Breast epithelium (tissue), 4 donors: ENCODE measurements at regions not wholly inside any gene's neighbourhood (a gene's known extent, or its start where the extent isn't known, plus 50 kb on each side); places are given as distances from the start of the nearest gene placed in this dataset.

ENCODE experiments used
- DNase-seq, 2 donors: peaks; one replicate each; pipeline ENCODE4 v3.0.0-alpha.2; 2019; ENCODE audit warnings: low spot score in 2 of 2
- H3K27ac ChIP-seq, 2 donors: fragments of 200-600 bp; sonication (generic) in 1 of 2; one replicate each; pipeline ENCODE4 v1.5.1; 2016 to 2019; ENCODE audit warnings: mild to moderate bottlenecking in 1 of 2
- H3K27me3 ChIP-seq, 2 donors: fragments of 200-600 bp; sonication (generic) in 1 of 2; one replicate each; pipeline versions ENCODE4 v1.5.1 to v1.6.0; 2017 to 2019; ENCODE audit warnings: control low read depth in 1 of 2, mild to moderate bottlenecking in 1 of 2
- H3K36me3 ChIP-seq: fragments of 200-600 bp; one replicate; pipeline ENCODE4 v1.5.1; 2019
- H3K4me1 ChIP-seq, 2 donors: fragments of 200-600 bp; sonication (generic); one replicate each; pipeline ENCODE4 v1.5.1; 2016 to 2019; ENCODE audit warnings: control low read depth in 1 of 2
- H3K4me3 ChIP-seq, 3 donors: fragments of 200-600 bp; sonication (generic); 1 replicate in 2 of 3; 2 replicates in 1 of 3; pipeline ENCODE4 v1.5.1; 2016 to 2019; ENCODE audit warnings: mild to moderate bottlenecking in 3 of 3, moderate library complexity in 2 of 3
- H3K9me3 ChIP-seq, 2 donors: fragments of 200-600 bp; sonication (generic) in 1 of 2; one replicate each; pipeline ENCODE4 v1.5.1; 2016 to 2019; ENCODE audit warnings: control low read depth in 1 of 2
- POLR2A ChIP-seq: fragments of 450-650 bp; IDR thresholded peaks from one replicate; pipeline ENCODE4 v1.6.1; 2016; ENCODE audit warnings: antibody characterized with exemption, mild to moderate bottlenecking, moderate library complexity
- POLR2AphosphoS5 ChIP-seq, 3 donors: sonication (generic); formaldehyde crosslinking; IDR thresholded peaks; one replicate each; pipeline ENCODE4 v1.6.1; 2017; ENCODE audit warnings: antibody characterized with exemption in 3 of 3
- intact Hi-C: fragments of 100-400 bp; cut with DNase I; formaldehyde crosslinking; loops from one replicate; pipeline ENCODE4 v1.15.1; 2023; ENCODE audit warnings: low total_unique reads
- TF ChIP-seq, protein P1 (sequence below), 3 donors: fragments of 450-650 bp; IDR thresholded peaks; one replicate each; pipeline ENCODE4 v1.5.1; 2016 to 2017; ENCODE audit warnings: antibody characterized with exemption in 3 of 3, mild to moderate bottlenecking in 3 of 3, moderate library complexity in 3 of 3

DNA sequence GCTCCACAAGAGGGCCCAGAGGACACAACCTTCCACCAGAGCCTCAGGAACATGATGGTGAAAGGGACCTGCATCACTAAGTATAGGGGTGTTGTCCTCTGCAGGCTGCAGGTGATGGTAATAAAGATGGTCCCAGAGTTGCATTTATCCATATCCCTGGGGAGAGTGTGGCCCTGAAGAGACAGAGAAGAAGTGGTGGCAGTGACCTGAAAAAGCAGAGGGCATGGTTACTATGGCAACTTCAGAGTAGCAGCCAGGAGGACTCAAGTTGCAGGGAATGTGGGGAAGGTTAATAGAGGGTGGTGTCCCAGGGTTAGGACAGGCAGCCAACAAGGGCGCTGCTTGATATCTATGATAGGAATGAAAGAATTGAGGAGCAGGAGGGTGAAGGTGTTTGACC lies 57.1 kb downstream of the HLA-A start:
- H3K36me3 ChIP-seq, result no peaks in the 10 kb centered on the region
- no peaks in the 10 kb centered on the region for H3K9me3 ChIP-seq
- DNase-seq, result no peak
- intact Hi-C loops, result no loop called here
- no peak overlapping the region for H3K27ac ChIP-seq
- TF ChIP-seq POLR2AphosphoS5 (IDR thresholded peaks at IDR 0.05) (no peak), POLR2A (no peak)
- TF ChIP-seq, protein P1, sequence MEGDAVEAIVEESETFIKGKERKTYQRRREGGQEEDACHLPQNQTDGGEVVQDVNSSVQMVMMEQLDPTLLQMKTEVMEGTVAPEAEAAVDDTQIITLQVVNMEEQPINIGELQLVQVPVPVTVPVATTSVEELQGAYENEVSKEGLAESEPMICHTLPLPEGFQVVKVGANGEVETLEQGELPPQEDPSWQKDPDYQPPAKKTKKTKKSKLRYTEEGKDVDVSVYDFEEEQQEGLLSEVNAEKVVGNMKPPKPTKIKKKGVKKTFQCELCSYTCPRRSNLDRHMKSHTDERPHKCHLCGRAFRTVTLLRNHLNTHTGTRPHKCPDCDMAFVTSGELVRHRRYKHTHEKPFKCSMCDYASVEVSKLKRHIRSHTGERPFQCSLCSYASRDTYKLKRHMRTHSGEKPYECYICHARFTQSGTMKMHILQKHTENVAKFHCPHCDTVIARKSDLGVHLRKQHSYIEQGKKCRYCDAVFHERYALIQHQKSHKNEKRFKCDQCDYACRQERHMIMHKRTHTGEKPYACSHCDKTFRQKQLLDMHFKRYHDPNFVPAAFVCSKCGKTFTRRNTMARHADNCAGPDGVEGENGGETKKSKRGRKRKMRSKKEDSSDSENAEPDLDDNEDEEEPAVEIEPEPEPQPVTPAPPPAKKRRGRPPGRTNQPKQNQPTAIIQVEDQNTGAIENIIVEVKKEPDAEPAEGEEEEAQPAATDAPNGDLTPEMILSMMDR (IDR thresholded peaks at IDR 0.05), result no peak
- H3K27me3 ChIP-seq, result no peaks in the 10 kb centered on the region
- H3K4me1 ChIP-seq, result no peaks in the 10 kb centered on the region
- H3K4me3 ChIP-seq, result no peak overlapping the region

- no peaks in the 10 kb centered on the region for H3K36me3 ChIP-seq
- H3K27ac ChIP-seq, result no peak overlapping the region
- H3K9me3 ChIP-seq, result no peaks in the 10 kb centered on the region
- intact Hi-C loops, result loop anchor here (10.0 kb wide), 1 partner anchor 145 kb away; no protein-coding TSS in a partner anchor
- H3K4me3 ChIP-seq, result no peak overlapping the region
- H3K27me3 ChIP-seq, result no peaks in the 10 kb centered on the region
- no peaks in the 10 kb centered on the region for H3K4me1 ChIP-seq
- peak in 1 of 2 donors; percentile 4 for DNase-seq
- TF ChIP-seq POLR2AphosphoS5 (IDR thresholded peaks at IDR 0.05) (no peak), POLR2A (no peak)
- TF ChIP-seq, protein P1 (IDR thresholded peaks at IDR 0.05), result no peak
Observed at GRCh38 chr6:30000156-30000791, 57.9 kb downstream of the HLA-A start.

GRCh38 chr6:30002871-30003270 lies 58.2 kb upstream of the POLR1H start:
- Histone ChIP-seq H3K36me3 (no peaks in the 10 kb centered on the region), H3K27ac (no peak overlapping the region), H3K4me1 (no peaks in the 10 kb centered on the region), H3K4me3 (no peak overlapping the region), H3K9me3 (no peaks in the 10 kb centered on the region), H3K27me3 (no peaks in the 10 kb centered on the region)
- DNase-seq, result no peak
- intact Hi-C loops, result loop anchor here (10.0 kb wide), 1 partner anchor 148 kb away; no protein-coding TSS in a partner anchor
- TF ChIP-seq POLR2AphosphoS5 (IDR thresholded peaks at IDR 0.05), result no peak
- TF ChIP-seq, protein P1 (IDR thresholded peaks at IDR 0.05), result no peak
- no peak for TF ChIP-seq POLR2A

- Histone ChIP-seq H3K4me3 (no peak overlapping the region), H3K4me1 (no peaks in the 10 kb centered on the region), H3K9me3 (no peaks in the 10 kb centered on the region), H3K27ac (no peak overlapping the region), H3K27me3 (no peaks in the 10 kb centered on the region), H3K36me3 (no peaks in the 10 kb centered on the region)
- DNase-seq, result no peak
- TF ChIP-seq POLR2AphosphoS5 (IDR thresholded peaks at IDR 0.05), result no peak
- no peak for TF ChIP-seq POLR2A
- TF ChIP-seq, protein P1 (IDR thresholded peaks at IDR 0.05), result no peak
- intact Hi-C loops, result loop anchor here (10.0 kb wide), 1 partner anchor 151 kb away; no protein-coding TSS in a partner anchor
Observed at GRCh38 chr6:30005482-30005881, 55.6 kb upstream of the POLR1H start.
